ENCODE measurements at regions not wholly inside any gene's neighbourhood (a gene's known extent, or its start where the extent isn't known, plus 50 kb on each side); places are given as distances from the start of the nearest gene placed in this dataset.

DNA sequence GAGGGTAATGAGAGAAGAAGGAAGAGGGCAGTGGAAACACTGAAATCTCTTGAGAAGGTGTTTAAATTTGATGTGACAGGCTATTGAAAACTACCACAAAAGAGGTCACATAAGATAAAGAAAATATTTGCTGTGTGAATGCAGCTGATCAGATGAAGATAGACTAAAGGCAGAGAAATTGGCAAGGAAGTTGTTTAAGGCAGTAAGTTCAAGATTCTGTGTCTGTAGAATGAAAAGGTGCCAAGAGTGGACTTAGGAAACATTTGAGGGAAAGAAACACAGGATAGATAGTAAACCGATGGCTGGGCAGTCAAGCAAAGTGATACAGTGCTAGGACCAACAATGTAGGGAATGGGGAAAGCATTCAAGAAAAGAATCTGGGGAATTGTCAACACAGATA is 332.3 kb upstream of the MARCKS start:
- Mint-ChIP-seq H3K27me3 (ENCODE audit: insufficient read depth, low read depth, poor library complexity) (peaks cover 2% of the 10 kb centered on the region), H3K4me1 (no peaks in the 10 kb centered on the region), H3K27ac (no peak overlapping the region), H3K36me3 (ENCODE audit: low read depth) (no peaks in the 10 kb centered on the region), H3K9me3 (no peaks in the 10 kb centered on the region), H3K4me3 (no peak overlapping the region)
- Histone ChIP-seq H3K4me2 (no peak overlapping the region), H3F3A (replicated peaks; ENCODE audit: low read depth) (no peaks in the 10 kb centered on the region), H3K4me3 (no peak overlapping the region), H4K20me1 (replicated peaks; ENCODE audit: insufficient read depth) (no peaks in the 10 kb centered on the region), H2AFZ (0 out of 2 replicates have a peak overlapping the region, but pooled peaks have one; percentile 57), H3K36me3 (ENCODE audit: insufficient read depth) (no peaks in the 10 kb centered on the region), H3K79me2 (replicated peaks; ENCODE audit: insufficient read depth) (no peaks in the 10 kb centered on the region), H3K27me3 (ENCODE audit: insufficient read depth) (no peaks in the 10 kb centered on the region), H3K4me1 (ENCODE audit: insufficient read depth) (no peaks in the 10 kb centered on the region), H3K9me2 (ENCODE audit: insufficient read depth) (0 out of 2 replicates have a peak, but pooled peaks cover 3% of the 10 kb centered on the region), H3K27ac (ENCODE audit: low read depth) (no peak overlapping the region)
- TF ChIP-seq JUNB (IDR thresholded peaks at IDR 0.05; ENCODE audit: unreplicated experiment) (no peak), EZH2phosphoT487 (IDR thresholded peaks at IDR 0.05; ENCODE audit: unreplicated experiment) (no peak), ZNF331 (CRISPR knock-in tag; IDR thresholded peaks at IDR 0.05; ENCODE audit: low read depth) (no peak), EZH2 (IDR thresholded peaks at IDR 0.05; ENCODE audit: low read depth, unreplicated experiment) (no peak), CREB1 (CRISPR knock-in tag; IDR thresholded peaks at IDR 0.05; ENCODE audit: low read depth) (no peak), ZNF114 (CRISPR knock-in tag; IDR thresholded peaks at IDR 0.05) (no peak), NANOG (IDR thresholded peaks at IDR 0.05; ENCODE audit: borderline replicate concordance) (no peak)
- TF ChIP-seq, protein P1, sequence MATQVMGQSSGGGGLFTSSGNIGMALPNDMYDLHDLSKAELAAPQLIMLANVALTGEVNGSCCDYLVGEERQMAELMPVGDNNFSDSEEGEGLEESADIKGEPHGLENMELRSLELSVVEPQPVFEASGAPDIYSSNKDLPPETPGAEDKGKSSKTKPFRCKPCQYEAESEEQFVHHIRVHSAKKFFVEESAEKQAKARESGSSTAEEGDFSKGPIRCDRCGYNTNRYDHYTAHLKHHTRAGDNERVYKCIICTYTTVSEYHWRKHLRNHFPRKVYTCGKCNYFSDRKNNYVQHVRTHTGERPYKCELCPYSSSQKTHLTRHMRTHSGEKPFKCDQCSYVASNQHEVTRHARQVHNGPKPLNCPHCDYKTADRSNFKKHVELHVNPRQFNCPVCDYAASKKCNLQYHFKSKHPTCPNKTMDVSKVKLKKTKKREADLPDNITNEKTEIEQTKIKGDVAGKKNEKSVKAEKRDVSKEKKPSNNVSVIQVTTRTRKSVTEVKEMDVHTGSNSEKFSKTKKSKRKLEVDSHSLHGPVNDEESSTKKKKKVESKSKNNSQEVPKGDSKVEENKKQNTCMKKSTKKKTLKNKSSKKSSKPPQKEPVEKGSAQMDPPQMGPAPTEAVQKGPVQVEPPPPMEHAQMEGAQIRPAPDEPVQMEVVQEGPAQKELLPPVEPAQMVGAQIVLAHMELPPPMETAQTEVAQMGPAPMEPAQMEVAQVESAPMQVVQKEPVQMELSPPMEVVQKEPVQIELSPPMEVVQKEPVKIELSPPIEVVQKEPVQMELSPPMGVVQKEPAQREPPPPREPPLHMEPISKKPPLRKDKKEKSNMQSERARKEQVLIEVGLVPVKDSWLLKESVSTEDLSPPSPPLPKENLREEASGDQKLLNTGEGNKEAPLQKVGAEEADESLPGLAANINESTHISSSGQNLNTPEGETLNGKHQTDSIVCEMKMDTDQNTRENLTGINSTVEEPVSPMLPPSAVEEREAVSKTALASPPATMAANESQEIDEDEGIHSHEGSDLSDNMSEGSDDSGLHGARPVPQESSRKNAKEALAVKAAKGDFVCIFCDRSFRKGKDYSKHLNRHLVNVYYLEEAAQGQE (IDR thresholded peaks at IDR 0.05; ENCODE audit: unreplicated experiment), result no peak
- TF ChIP-seq, protein P2, sequence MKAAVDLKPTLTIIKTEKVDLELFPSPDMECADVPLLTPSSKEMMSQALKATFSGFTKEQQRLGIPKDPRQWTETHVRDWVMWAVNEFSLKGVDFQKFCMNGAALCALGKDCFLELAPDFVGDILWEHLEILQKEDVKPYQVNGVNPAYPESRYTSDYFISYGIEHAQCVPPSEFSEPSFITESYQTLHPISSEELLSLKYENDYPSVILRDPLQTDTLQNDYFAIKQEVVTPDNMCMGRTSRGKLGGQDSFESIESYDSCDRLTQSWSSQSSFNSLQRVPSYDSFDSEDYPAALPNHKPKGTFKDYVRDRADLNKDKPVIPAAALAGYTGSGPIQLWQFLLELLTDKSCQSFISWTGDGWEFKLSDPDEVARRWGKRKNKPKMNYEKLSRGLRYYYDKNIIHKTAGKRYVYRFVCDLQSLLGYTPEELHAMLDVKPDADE (IDR thresholded peaks at IDR 0.05), result no peak
- TF ChIP-seq, protein P3, sequence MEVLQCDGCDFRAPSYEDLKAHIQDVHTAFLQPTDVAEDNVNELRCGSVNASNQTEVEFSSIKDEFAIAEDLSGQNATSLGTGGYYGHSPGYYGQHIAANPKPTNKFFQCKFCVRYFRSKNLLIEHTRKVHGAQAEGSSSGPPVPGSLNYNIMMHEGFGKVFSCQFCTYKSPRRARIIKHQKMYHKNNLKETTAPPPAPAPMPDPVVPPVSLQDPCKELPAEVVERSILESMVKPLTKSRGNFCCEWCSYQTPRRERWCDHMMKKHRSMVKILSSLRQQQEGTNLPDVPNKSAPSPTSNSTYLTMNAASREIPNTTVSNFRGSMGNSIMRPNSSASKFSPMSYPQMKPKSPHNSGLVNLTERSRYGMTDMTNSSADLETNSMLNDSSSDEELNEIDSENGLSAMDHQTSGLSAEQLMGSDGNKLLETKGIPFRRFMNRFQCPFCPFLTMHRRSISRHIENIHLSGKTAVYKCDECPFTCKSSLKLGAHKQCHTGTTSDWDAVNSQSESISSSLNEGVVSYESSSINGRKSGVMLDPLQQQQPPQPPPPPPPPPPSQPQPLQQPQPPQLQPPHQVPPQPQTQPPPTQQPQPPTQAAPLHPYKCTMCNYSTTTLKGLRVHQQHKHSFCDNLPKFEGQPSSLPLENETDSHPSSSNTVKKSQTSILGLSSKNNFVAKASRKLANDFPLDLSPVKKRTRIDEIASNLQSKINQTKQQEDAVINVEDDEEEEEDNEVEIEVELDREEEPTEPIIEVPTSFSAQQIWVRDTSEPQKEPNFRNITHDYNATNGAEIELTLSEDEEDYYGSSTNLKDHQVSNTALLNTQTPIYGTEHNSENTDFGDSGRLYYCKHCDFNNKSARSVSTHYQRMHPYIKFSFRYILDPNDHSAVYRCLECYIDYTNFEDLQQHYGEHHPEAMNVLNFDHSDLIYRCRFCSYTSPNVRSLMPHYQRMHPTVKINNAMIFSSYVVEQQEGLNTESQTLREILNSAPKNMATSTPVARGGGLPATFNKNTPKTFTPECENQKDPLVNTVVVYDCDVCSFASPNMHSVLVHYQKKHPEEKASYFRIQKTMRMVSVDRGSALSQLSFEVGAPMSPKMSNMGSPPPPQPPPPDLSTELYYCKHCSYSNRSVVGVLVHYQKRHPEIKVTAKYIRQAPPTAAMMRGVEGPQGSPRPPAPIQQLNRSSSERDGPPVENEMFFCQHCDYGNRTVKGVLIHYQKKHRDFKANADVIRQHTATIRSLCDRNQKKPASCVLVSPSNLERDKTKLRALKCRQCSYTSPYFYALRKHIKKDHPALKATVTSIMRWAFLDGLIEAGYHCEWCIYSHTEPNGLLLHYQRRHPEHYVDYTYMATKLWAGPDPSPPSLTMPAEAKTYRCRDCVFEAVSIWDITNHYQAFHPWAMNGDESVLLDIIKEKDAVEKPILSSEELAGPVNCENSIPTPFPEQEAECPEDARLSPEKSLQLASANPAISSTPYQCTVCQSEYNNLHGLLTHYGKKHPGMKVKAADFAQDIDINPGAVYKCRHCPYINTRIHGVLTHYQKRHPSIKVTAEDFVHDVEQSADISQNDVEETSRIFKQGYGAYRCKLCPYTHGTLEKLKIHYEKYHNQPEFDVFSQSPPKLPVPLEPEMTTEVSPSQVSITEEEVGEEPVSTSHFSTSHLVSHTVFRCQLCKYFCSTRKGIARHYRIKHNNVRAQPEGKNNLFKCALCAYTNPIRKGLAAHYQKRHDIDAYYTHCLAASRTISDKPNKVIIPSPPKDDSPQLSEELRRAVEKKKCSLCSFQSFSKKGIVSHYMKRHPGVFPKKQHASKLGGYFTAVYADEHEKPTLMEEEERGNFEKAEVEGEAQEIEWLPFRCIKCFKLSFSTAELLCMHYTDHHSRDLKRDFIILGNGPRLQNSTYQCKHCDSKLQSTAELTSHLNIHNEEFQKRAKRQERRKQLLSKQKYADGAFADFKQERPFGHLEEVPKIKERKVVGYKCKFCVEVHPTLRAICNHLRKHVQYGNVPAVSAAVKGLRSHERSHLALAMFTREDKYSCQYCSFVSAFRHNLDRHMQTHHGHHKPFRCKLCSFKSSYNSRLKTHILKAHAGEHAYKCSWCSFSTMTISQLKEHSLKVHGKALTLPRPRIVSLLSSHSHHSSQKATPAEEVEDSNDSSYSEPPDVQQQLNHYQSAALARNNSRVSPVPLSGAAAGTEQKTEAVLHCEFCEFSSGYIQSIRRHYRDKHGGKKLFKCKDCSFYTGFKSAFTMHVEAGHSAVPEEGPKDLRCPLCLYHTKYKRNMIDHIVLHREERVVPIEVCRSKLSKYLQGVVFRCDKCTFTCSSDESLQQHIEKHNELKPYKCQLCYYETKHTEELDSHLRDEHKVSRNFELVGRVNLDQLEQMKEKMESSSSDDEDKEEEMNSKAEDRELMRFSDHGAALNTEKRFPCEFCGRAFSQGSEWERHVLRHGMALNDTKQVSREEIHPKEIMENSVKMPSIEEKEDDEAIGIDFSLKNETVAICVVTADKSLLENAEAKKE (CRISPR knock-in tag; IDR thresholded peaks at IDR 0.05), result no peak
- no peak for ATAC-seq
- DNase-seq (ENCODE audit: low spot score), result no peak
